ENCODE measurements at regions not wholly inside any gene's neighbourhood (a gene's known extent, or its start where the extent isn't known, plus 50 kb on each side); places are given as distances from the start of the nearest gene placed in this dataset.

DNA sequence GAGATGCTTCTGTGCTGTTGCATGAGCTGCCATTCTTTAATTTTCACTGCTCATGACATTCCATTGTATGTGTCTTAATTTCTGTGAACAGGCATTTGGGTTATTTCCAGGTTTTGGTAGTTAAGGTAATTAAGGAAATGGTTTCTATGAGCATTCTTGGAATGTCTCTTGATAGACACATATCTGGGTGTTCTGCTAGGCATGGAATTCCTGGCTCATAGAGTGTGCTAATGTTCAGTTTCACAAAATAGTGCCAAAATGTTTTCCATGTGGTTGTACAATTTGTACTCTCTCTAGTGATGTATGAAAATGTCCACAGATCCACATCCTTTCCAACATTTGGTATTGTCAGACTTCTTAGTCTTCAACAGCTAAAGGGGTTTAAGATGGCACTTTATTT, 680.9 kb upstream of the SGCG start:
- TF ChIP-seq ZFX (IDR thresholded peaks at IDR 0.05) (no peak), POLR2AphosphoS5 (IDR thresholded peaks at IDR 0.05; ENCODE audit: low read depth, low read length) (no peak), POLR2A (IDR thresholded peaks at IDR 0.05; ENCODE audit: borderline replicate concordance, extremely low read depth, insufficient read depth, insufficient read length) (no peak), SRF (IDR thresholded peaks at IDR 0.05; ENCODE audit: low read depth) (no peak), EZH2 (IDR thresholded peaks at IDR 0.05) (no peak), RAD21 (IDR thresholded peaks at IDR 0.05; ENCODE audit: low read depth) (no peak), TCF7L2 (IDR thresholded peaks at IDR 0.05; ENCODE audit: borderline replicate concordance, extremely low read depth, insufficient read depth, insufficient read length) (no peak), YY1 (IDR thresholded peaks at IDR 0.05; ENCODE audit: extremely low read depth, insufficient replicate concordance, low read depth, low read length) (no peak), CEBPB (IDR thresholded peaks at IDR 0.05; ENCODE audit: low read depth) (no peak)
- TF ChIP-seq, protein P1, sequence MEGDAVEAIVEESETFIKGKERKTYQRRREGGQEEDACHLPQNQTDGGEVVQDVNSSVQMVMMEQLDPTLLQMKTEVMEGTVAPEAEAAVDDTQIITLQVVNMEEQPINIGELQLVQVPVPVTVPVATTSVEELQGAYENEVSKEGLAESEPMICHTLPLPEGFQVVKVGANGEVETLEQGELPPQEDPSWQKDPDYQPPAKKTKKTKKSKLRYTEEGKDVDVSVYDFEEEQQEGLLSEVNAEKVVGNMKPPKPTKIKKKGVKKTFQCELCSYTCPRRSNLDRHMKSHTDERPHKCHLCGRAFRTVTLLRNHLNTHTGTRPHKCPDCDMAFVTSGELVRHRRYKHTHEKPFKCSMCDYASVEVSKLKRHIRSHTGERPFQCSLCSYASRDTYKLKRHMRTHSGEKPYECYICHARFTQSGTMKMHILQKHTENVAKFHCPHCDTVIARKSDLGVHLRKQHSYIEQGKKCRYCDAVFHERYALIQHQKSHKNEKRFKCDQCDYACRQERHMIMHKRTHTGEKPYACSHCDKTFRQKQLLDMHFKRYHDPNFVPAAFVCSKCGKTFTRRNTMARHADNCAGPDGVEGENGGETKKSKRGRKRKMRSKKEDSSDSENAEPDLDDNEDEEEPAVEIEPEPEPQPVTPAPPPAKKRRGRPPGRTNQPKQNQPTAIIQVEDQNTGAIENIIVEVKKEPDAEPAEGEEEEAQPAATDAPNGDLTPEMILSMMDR (IDR thresholded peaks at IDR 0.05 in 2 of 3, conservative IDR thresholded peaks at IDR 0.05 in 1 of 3; ENCODE audit: borderline replicate concordance in 1 of 3, insufficient read depth in 1 of 3, low read depth in 2 of 3, low read length in 2 of 3), result no peak

Data from HCT116 (cell line).